ENCODE measurements at regions not wholly inside any gene's neighbourhood (a gene's known extent, or its start where the extent isn't known, plus 50 kb on each side); places are given as distances from the start of the nearest gene placed in this dataset.
"Not testable (repeated sequence)": the region's sequence is repeated elsewhere in the genome, so short reads cannot be mapped to it uniquely, and the experiment has no call there.

GRCh38 chr20:56885521-56885920, 256.4 kb downstream of the TFAP2C start:
- in situ Hi-C loops (cut with HindIII; ENCODE audit: low pct_ligation_motif_present, low pct_unique_long_range_greater_than_20kb, low sequenced_read_pairs) = no loop called here
- no peak for DNase-seq

DNA sequence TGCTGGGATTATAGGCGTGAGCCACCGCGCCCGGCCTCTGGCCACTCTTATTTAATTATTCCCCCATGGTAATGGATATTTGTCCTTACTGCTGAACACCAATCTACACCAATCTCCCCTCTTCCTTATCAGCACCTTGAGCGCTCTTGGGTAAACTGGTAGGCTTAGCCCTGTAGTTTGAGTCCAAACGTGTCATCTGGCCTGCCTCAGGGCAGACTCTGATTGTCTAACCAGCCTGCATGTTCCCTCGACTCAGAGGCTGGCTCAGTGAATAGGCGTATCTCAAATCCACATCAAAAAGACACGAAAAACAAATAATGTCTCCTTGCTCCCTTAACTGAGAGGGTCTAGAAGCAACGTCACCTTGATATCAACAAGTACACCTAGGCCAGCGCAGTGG, 260.9 kb downstream of the TFAP2C start:
- no peak for DNase-seq

GRCh38 chr20:56893226-56893917, 264.3 kb downstream of the TFAP2C start:
- in situ Hi-C loops (cut with HindIII; ENCODE audit: low pct_ligation_motif_present, low pct_unique_long_range_greater_than_20kb, low sequenced_read_pairs) = no loop called here
- no peak for DNase-seq

More for the DNA sequence above, 260.9 kb downstream of the TFAP2C start:
- in situ Hi-C loops (cut with HindIII; ENCODE audit: low pct_ligation_motif_present, low pct_unique_long_range_greater_than_20kb, low sequenced_read_pairs) = no loop called here

- in situ Hi-C loops (cut with HindIII; ENCODE audit: low pct_ligation_motif_present, low pct_unique_long_range_greater_than_20kb, low sequenced_read_pairs) = no loop called here
- DNase-seq = no peak
These were observed 267.3 kb downstream of the TFAP2C start for GRCh38 chr20:56896447-56896846.

- no peak for DNase-seq
- in situ Hi-C loops (cut with HindIII; ENCODE audit: low pct_ligation_motif_present, low pct_unique_long_range_greater_than_20kb, low sequenced_read_pairs) = no loop called here
These were observed 268.3 kb downstream of the TFAP2C start for GRCh38 chr20:56897318-56897957.

GRCh38 chr20:56897958-56898349, 268.8 kb downstream of the TFAP2C start:
- in situ Hi-C loops (cut with HindIII; ENCODE audit: low pct_ligation_motif_present, low pct_unique_long_range_greater_than_20kb, low sequenced_read_pairs) = no loop called here
- no peak for DNase-seq

DNA sequence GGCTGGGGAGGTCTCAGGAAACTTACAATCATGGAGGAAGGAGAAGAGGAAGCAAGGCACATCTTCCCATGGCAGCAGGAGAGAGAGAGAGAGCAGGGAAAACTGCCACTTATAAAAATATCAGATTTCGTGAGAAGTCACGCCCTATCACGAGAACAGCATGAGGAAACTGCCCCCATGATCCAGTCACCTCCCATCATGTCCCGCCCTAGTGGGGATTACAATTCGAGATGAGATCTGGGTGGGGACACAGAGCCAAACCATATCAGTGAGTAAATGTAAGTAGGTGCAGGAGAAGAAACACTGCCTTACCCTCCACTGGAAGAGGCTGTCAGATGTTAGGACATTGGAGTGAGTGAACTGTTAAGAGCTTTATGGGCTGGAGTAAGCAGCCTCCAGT, 270.4 kb downstream of the TFAP2C start:
- in situ Hi-C loops (cut with HindIII; ENCODE audit: low pct_ligation_motif_present, low pct_unique_long_range_greater_than_20kb, low sequenced_read_pairs) = no loop called here
- DNase-seq = no peak

DNA sequence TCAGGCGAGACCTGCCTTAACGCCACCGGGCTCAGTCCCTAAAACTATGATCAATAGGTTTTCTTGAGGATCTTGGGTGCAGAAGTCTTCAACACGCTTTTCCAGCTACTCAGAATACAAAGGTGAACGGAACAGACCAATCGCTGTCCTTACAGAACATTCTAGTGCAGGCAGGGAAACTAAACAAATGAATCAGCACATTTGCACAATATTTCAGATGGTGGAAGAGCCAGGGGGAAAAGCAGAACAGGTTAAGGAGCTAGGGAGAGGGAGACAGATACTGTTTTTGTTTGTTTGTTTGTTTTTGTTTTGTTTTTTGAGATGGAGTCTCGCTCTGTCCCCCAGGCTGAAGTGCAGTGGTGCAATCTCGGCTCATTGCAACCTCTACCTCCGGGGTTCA, 271.1 kb downstream of the TFAP2C start:
- no peak for DNase-seq
- in situ Hi-C loops (cut with HindIII; ENCODE audit: low pct_ligation_motif_present, low pct_unique_long_range_greater_than_20kb, low sequenced_read_pairs) = no loop called here

GRCh38 chr20:56903421-56903820, 274.3 kb downstream of the TFAP2C start:
- no peak for DNase-seq
- in situ Hi-C loops (cut with HindIII; ENCODE audit: low pct_ligation_motif_present, low pct_unique_long_range_greater_than_20kb, low sequenced_read_pairs) = no loop called here

- in situ Hi-C loops (cut with HindIII; ENCODE audit: low pct_ligation_motif_present, low pct_unique_long_range_greater_than_20kb, low sequenced_read_pairs) = no loop called here
- no peak for DNase-seq
These were observed 274.8 kb downstream of the TFAP2C start for GRCh38 chr20:56903858-56904257.

DNA sequence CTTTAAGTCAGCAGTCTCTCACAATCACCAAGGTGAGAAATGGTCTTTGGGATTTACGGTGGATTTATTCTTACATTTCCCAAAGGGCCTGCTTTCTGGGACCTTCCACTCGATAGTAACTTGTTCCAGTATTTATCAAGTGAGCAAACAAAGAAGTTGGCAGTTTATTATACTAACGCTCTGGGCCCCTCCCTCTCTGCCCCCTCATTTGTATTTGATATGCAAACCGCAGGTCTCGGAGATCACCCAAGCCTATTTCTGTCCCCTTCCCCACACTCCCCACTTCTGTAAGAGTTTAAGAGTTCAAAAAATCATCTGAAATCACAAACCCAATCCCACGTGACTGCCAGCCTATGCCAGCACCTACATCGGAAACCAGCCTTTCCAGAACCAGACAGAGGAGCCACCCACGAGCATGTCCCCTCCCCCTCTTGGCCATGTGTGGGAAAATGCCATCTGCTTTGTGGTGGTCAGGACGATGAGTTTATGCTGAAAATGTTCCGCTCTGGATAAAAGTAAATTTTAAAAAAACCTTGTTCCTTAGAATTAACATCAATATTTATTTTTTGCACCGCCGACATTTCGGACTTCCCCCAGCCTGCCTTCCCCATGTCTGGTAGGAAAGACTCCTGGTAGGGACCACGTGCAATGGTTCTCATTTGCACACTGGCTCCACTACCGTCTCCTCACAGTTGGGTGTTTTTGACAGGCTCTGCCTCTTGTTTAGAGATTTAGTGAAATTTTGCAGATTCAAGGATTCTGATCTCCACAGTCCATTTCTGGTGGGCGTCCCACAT, 281.0 kb downstream of the TFAP2C start:
- no peak for DNase-seq
- in situ Hi-C loops (cut with HindIII; ENCODE audit: low pct_ligation_motif_present, low pct_unique_long_range_greater_than_20kb, low sequenced_read_pairs) = no loop called here

- in situ Hi-C loops (cut with HindIII; ENCODE audit: low pct_ligation_motif_present, low pct_unique_long_range_greater_than_20kb, low sequenced_read_pairs) = no loop called here
- no peak for DNase-seq
These were observed 282.8 kb downstream of the TFAP2C start for GRCh38 chr20:56911946-56912345.

DNA sequence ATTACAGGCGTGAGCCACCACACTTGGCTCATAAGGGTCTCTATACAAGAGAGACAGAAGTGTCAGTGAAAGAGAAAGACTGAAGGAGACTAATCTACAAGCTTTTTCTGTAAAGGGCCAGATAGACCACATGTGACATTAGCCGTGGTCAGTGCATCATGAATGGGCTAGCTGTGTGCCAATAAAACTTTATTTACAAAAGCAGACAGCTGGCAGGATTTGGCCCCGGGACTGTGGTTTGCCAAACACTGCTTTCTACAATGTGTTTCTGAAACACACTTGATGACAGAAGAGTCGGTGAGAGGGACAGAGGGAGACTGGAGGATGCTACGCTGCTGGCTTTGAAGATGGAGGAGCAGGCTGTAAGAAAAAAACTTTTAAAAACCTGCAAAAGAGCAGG, 285.4 kb downstream of the TFAP2C start:
- DNase-seq = no peak
- in situ Hi-C loops (cut with HindIII; ENCODE audit: low pct_ligation_motif_present, low pct_unique_long_range_greater_than_20kb, low sequenced_read_pairs) = no loop called here

DNA sequence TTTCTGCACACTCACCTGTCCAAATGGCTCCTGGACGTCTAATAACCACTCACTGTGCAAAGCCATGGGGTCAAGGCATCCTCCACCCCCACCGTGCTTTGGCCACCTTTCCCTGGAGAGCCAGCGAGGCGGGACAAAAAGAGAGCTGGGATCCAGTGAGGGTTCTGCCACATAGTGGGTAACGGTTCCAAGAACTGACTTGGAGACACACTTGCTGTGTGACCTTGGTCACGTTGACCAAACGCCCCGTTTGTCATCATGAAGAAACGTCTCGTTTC, 287.2 kb downstream of the TFAP2C start:
- in situ Hi-C loops (cut with HindIII; ENCODE audit: low pct_ligation_motif_present, low pct_unique_long_range_greater_than_20kb, low sequenced_read_pairs) = no loop called here
- DNase-seq = no peak

- DNase-seq; in situ Hi-C loops (cut with HindIII; ENCODE audit: low pct_ligation_motif_present, low pct_unique_long_range_greater_than_20kb, low sequenced_read_pairs): not testable (repeated sequence)
These were observed 290.9 kb downstream of the TFAP2C start for GRCh38 chr20:56920041-56920440.

- no peak for DNase-seq
- in situ Hi-C loops (cut with HindIII; ENCODE audit: low pct_ligation_motif_present, low pct_unique_long_range_greater_than_20kb, low sequenced_read_pairs) = no loop called here
These were observed 293.4 kb downstream of the TFAP2C start for GRCh38 chr20:56922497-56922896.

GRCh38 chr20:56924292-56925081, 295.4 kb downstream of the TFAP2C start:
- DNase-seq = no peak
- in situ Hi-C loops (cut with HindIII; ENCODE audit: low pct_ligation_motif_present, low pct_unique_long_range_greater_than_20kb, low sequenced_read_pairs) = no loop called here

DNA sequence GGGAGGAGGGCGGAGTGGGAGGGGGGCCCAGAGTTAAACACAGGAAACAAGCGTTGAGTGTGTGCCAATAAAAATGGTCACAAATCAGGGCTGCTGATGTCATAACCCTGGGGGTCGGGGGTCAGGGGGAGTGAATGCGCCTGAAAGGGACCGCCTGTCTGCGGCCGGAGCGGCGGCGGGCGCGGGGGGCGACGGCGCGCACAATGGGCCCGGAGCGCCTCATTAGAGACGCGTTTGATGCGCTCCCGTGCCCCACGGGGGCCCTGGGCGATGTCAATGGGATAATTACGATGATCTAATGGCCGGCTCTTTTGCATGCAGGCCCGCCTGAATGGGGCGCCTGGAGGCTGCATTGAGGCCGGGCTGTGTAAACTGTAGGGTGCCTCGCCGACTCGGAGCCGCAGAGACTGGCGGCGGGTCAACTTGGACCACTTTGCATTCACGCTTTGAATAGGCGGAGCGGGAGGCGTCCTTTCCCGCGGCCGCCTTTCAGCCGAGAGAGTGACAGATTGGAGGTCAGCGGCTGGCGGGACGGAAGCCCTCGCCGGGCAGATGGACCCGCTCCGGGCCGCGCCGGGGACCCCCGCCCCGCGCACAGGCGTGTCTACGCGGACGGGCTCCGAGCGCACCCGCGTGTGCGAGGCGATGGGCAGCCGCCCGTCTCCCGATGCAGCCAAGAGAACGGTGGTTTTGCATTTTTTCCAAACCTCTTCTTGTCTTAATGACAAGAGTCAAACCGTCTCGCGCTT, 296.1 kb downstream of the TFAP2C start:
- DNase-seq = no peak
- in situ Hi-C loops (cut with HindIII; ENCODE audit: low pct_ligation_motif_present, low pct_unique_long_range_greater_than_20kb, low sequenced_read_pairs) = no loop called here

DNA sequence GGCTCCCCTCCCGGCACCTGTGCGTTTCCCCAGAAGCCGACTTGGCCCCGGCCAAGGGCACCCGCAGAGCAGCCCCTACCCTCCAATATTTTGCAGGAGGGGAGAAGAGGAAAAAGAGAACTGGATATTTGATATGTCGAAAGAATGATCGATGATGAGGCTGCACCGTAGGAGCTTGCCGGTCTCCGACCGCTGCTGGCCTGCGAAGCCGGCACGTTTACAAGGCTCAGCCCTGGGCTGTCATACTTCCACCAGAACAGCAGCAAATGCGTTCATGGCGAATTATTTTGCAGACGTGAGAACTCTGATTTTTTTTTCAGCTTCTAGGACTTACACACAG, 296.7 kb downstream of the TFAP2C start:
- in situ Hi-C loops (cut with HindIII; ENCODE audit: low pct_ligation_motif_present, low pct_unique_long_range_greater_than_20kb, low sequenced_read_pairs) = no loop called here
- DNase-seq = no peak
